GM12891 (cell line): ENCODE measurements at regions not wholly inside any gene's neighbourhood (a gene's known extent, or its start where the extent isn't known, plus 50 kb on each side); places are given as distances from the start of the nearest gene placed in this dataset.

Experiments
- POLR2A ChIP-seq: IDR thresholded peaks from 2 replicates; pipeline ENCODE4 v1.6.1; 2011; ENCODE audit warnings: low read depth, low read length, control low read depth
- POLR2AphosphoS5 ChIP-seq: IDR thresholded peaks from 2 replicates; pipeline ENCODE4 v1.6.1; 2011; ENCODE audit warnings: low read depth, low read length, control low read depth
- POU2F2 ChIP-seq: IDR thresholded peaks from 2 replicates; pipeline ENCODE4 v1.6.1; 2011; ENCODE audit warnings: low read depth, mild to moderate bottlenecking, control low read depth, low read length, moderate library complexity
- TAF1 ChIP-seq: IDR thresholded peaks from 2 replicates; pipeline ENCODE4 v1.6.1; 2011; ENCODE audit warnings: low read depth, low read length, control low read depth

DNA sequence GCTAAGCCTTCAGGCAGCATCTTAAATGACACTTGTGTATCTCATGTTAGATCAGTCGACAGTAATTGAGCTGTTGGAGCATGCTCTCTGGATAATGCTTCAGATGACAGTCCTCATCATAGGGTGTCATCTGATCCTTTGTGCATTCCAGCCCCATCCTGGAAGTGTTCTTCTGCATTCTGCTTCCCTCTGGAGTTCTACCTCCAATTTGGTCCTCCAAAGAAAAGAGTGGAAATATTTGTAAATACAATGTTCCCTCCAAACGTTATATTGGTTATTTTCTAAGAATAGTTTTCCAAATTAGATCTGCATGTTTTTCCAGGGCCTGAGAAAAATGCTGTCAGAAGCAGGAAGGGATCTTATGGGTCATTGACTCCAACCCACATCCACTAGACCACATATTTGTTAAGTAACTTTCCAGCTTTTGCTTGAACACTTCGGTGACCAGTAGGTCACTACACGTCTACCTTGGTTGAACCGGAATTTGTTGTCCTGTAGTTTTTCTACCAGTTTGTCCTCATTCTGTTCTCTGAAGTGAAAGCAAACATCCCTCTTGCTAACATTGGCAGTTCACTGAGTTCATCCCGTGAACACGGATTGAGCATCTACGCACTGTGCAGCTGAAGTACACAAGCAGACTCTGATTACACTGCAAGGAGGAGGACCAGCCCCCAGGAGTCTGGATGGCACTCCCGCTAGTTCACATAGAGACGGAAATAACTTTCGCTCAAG, 136.0 kb downstream of the TLR5 start:
- TF ChIP-seq POLR2A (no peak), POLR2AphosphoS5 (no peak), TAF1 (no peak), POU2F2 (no peak)
